IMR-90 (cell line): ENCODE measurements at regions not wholly inside any gene's neighbourhood (a gene's known extent, or its start where the extent isn't known, plus 50 kb on each side); places are given as distances from the start of the nearest gene placed in this dataset.

Experiments used
- ATAC-seq: fragments of 200-7000 bp; cut with Tn5 transposase; 2 replicates; pipeline ENCODE4 v1.9.1; 2020; ENCODE audit warnings: low read depth, mild to moderate bottlenecking, moderate library complexity
- BruUV-seq: library from RNA; stranded (reverse); fragments of 400-500 nt; replicated peaks from 2 replicates; lab custom pipeline; 2021; lab: Mats Ljungman, UMichigan
- CTCF ChIA-PET: fragments of 300-600 bp; formaldehyde crosslinking; extraction: SDS; loops from one replicate; lab custom pipeline; 2021; ENCODE audit warnings: antibody characterized with exemption; lab: Yijun Ruan, JAX
- POLR2A ChIA-PET: fragments of 300-600 bp; sonication (Branson Sonifier 250); formaldehyde crosslinking; loops from one replicate; lab custom pipeline; 2022; ENCODE audit warnings: antibody characterized with exemption; ENCODE audit not compliant: unreplicated experiment; lab: Charles Lee
- DNase-seq: peaks from one replicate; pipeline ENCODE4 v3.0.0; 2013
- H2AFZ ChIP-seq: replicated peaks from 2 replicates; pipeline ENCODE3; 2013; ENCODE audit warnings: low read length, mild to moderate bottlenecking; ENCODE audit not compliant: poor library complexity
- H2AK5ac ChIP-seq: 2 replicates; pipeline ENCODE4 v1.6.1; 2013; ENCODE audit warnings: low read depth, low read length, inconsistent platforms
- H2AK9ac ChIP-seq: replicated peaks from 2 replicates; pipeline ENCODE3; 2013; ENCODE audit warnings: mild to moderate bottlenecking, low read depth, low read length, moderate library complexity; ENCODE audit not compliant: poor library complexity
- H2BK120ac ChIP-seq: 2 replicates; pipeline ENCODE4 v1.6.1; 2013; ENCODE audit warnings: low read depth, low read length, inconsistent platforms
- H2BK15ac ChIP-seq: 3 replicates; pipeline ENCODE4 v1.6.1; 2013; ENCODE audit warnings: low read depth, low read length, inconsistent platforms
- H2BK20ac ChIP-seq: 2 replicates; pipeline ENCODE4 v1.6.1; 2013; ENCODE audit warnings: low read depth, mild to moderate bottlenecking, inconsistent platforms, low read length, moderate library complexity
- H2BK5ac ChIP-seq: 2 replicates; pipeline ENCODE4 v1.6.1; 2013; ENCODE audit warnings: mild to moderate bottlenecking, low read depth, low read length, inconsistent platforms; ENCODE audit not compliant: poor library complexity, severe bottlenecking
- H3K14ac ChIP-seq: replicated peaks from 2 replicates; pipeline ENCODE4 v1.6.1; 2013; ENCODE audit warnings: low read depth, low read length, inconsistent platforms
- H3K18ac ChIP-seq: 2 replicates; pipeline ENCODE4 v1.6.1; 2013; ENCODE audit warnings: low read depth, low read length, control low read depth
- H3K23ac ChIP-seq: 2 replicates; pipeline ENCODE4 v1.6.1; 2013; ENCODE audit warnings: low read depth, low read length, inconsistent platforms
- H3K27ac ChIP-seq: 2 replicates; pipeline ENCODE4 v1.5.1; 2013; ENCODE audit warnings: mild to moderate bottlenecking, control low read depth, low read length; ENCODE audit not compliant: insufficient read depth
- H3K27me3 ChIP-seq: 2 replicates; pipeline ENCODE4 v1.6.1; 2013; ENCODE audit warnings: low read length; ENCODE audit not compliant: control insufficient read depth, insufficient read depth
- H3K36me3 ChIP-seq: 2 replicates; pipeline ENCODE4 v1.6.1; 2013; ENCODE audit warnings: low read length, mixed read lengths; ENCODE audit not compliant: control insufficient read depth, insufficient read depth
- H3K4ac ChIP-seq: 2 replicates; pipeline ENCODE4 v1.6.1; 2013; ENCODE audit warnings: low read depth, low read length, inconsistent platforms
- H3K4me1 ChIP-seq: 2 replicates; pipeline ENCODE4 v1.6.1; 2013; ENCODE audit warnings: low read length, mixed read lengths; ENCODE audit not compliant: control insufficient read depth, insufficient read depth
- H3K4me2 ChIP-seq: 2 replicates; pipeline ENCODE4 v1.6.1; 2013; ENCODE audit warnings: low read depth, mild to moderate bottlenecking, control low read depth, low read length, moderate library complexity
- H3K4me3 ChIP-seq: 2 replicates; pipeline ENCODE4 v1.5.1; 2013; ENCODE audit warnings: low read depth, mild to moderate bottlenecking, control low read depth, low read length, moderate library complexity; ENCODE audit not compliant: insufficient read depth
- H3K56ac ChIP-seq: 2 replicates; pipeline ENCODE4 v1.6.1; 2013; ENCODE audit warnings: low read length, inconsistent platforms; ENCODE audit not compliant: insufficient read depth; ENCODE audit errors: extremely low read depth
- H3K79me1 ChIP-seq, 2 experiments: 2 replicates each; pipeline ENCODE4 v1.6.1; 2013; ENCODE audit warnings: low read length in 2 of 2, inconsistent platforms in 1 of 2, low read depth in 1 of 2
- H3K9ac ChIP-seq: 2 replicates; pipeline ENCODE4 v1.6.1; 2013; ENCODE audit warnings: low read depth, low read length, control low read depth
- H3K9me1 ChIP-seq: 2 replicates; pipeline ENCODE4 v1.6.1; 2013; ENCODE audit warnings: low read length, inconsistent platforms; ENCODE audit not compliant: insufficient read depth
- H3K9me3 ChIP-seq: 2 replicates; pipeline ENCODE4 v1.6.1; 2013; ENCODE audit warnings: low read length; ENCODE audit not compliant: control insufficient read depth, insufficient read depth
- H4K20me1 ChIP-seq: 2 replicates; pipeline ENCODE4 v1.6.1; 2013; ENCODE audit warnings: low read length, inconsistent platforms; ENCODE audit not compliant: insufficient read depth
- H4K5ac ChIP-seq: 2 replicates; pipeline ENCODE4 v1.6.1; 2013; ENCODE audit warnings: mild to moderate bottlenecking, low read depth, low read length, control low read depth
- H4K8ac ChIP-seq, 2 experiments: 2 replicates each; pipeline ENCODE4 v1.6.1; 2013; ENCODE audit warnings: low read depth in 2 of 2, low read length in 2 of 2, control low read depth in 1 of 2, inconsistent platforms in 1 of 2
- H4K91ac ChIP-seq: 2 replicates; pipeline ENCODE4 v1.6.1; 2013; ENCODE audit warnings: low read depth, low read length, inconsistent platforms; ENCODE audit not compliant: insufficient read depth
- BHLHE40 ChIP-seq: fragments of 150-350 bp; IDR thresholded peaks from 2 replicates; pipeline ENCODE4 v1.6.1; 2016; ENCODE audit warnings: mild to moderate bottlenecking, low read depth, low read length
- CEBPB ChIP-seq: IDR thresholded peaks from 2 replicates; pipeline ENCODE4 v1.6.1; 2012; ENCODE audit warnings: low read depth, low read length, improper control_type of control experiment
- CHD1 ChIP-seq: IDR thresholded peaks from 2 replicates; pipeline ENCODE4 v1.6.1; 2012; ENCODE audit warnings: low read depth, low read length, improper control_type of control experiment
- ELK1 ChIP-seq: fragments of 150-350 bp; IDR thresholded peaks from 2 replicates; pipeline ENCODE4 v1.6.1; 2016; ENCODE audit warnings: low read depth, mild to moderate bottlenecking, low read length, moderate library complexity, borderline replicate concordance
- FOS ChIP-seq: fragments of 150-350 bp; IDR thresholded peaks from 2 replicates; pipeline ENCODE4 v1.6.1; 2016; ENCODE audit warnings: low read depth, low read length
- MAFK ChIP-seq: IDR thresholded peaks from 2 replicates; pipeline ENCODE4 v1.6.1; 2012; ENCODE audit warnings: low read depth, low read length, improper control_type of control experiment
- MXI1 ChIP-seq: IDR thresholded peaks from 2 replicates; pipeline ENCODE4 v1.6.1; 2012; ENCODE audit warnings: low read depth, mild to moderate bottlenecking, low read length, moderate library complexity, borderline replicate concordance
- POLR2A ChIP-seq: IDR thresholded peaks from 2 replicates; pipeline ENCODE4 v1.6.1; 2012; ENCODE audit warnings: mild to moderate bottlenecking, low read depth, low read length
- RCOR1 ChIP-seq: IDR thresholded peaks from 2 replicates; pipeline ENCODE4 v1.6.1; 2012; ENCODE audit warnings: mild to moderate bottlenecking, low read length, improper control_type of control experiment; ENCODE audit not compliant: insufficient replicate concordance
- RFX5 ChIP-seq: IDR thresholded peaks from 2 replicates; pipeline ENCODE4 v1.8.0; 2012; ENCODE audit warnings: low read depth, mild to moderate bottlenecking, low read length, moderate library complexity
- SMC3 ChIP-seq: fragments of 150-350 bp; IDR thresholded peaks from 2 replicates; pipeline ENCODE4 v1.6.1; 2016; ENCODE audit warnings: low read depth, mild to moderate bottlenecking, antibody characterized with exemption, low read length, moderate library complexity
- dilution Hi-C: fragments of 300-500 bp; cut with HindIII; formaldehyde crosslinking; loops from one replicate; pipeline ENCODE4 v1.14.3; 2018; ENCODE audit warnings: low sequenced_read_pairs; ENCODE audit not compliant: unreplicated experiment
- in situ Hi-C: fragments of 300-500 bp; cut with MboI; formaldehyde crosslinking; loops from 3 replicates; pipeline ENCODE4 v1.14.3; 2019; ENCODE audit warnings: low sequenced_read_pairs, inconsistent platforms, mixed read lengths
- intact Hi-C: fragments of 100-400 bp; cut with micrococcal nuclease; formaldehyde crosslinking; loops from 2 replicates; pipeline ENCODE4 v1.10.0; 2022

- Histone ChIP-seq H3K9me1 (no peaks in the 10 kb centered on the region), H2BK120ac (no peak overlapping the region), H3K18ac (no peak overlapping the region), H3K27ac (no peak overlapping the region), H3K4me3 (no peak overlapping the region), H2BK5ac (no peak overlapping the region), H2AFZ (no peak overlapping the region), H4K5ac (no peak overlapping the region), H3K9me3 (no peaks in the 10 kb centered on the region), H3K27me3 (peaks cover 5% of the 10 kb centered on the region), H3K36me3 (no peaks in the 10 kb centered on the region), H3K56ac (no peak overlapping the region), H2BK20ac (no peak overlapping the region), H4K91ac (no peak overlapping the region), H3K4me1 (no peaks in the 10 kb centered on the region), H4K8ac (no peak overlapping the region), H3K4me2 (no peak overlapping the region), H3K9ac (no peak overlapping the region), H3K23ac (no peak overlapping the region), H2BK15ac (no peak overlapping the region), H2AK5ac (no peak overlapping the region), H3K4ac (no peak overlapping the region), H2AK9ac (no peak overlapping the region), H3K14ac (no peak overlapping the region), H3K79me1 (no peaks in the 10 kb centered on the region), H4K20me1 (no peaks in the 10 kb centered on the region)
- BruUV-seq = no TSS peak
- TF ChIP-seq ELK1 (no peak), MXI1 (no peak), RCOR1 (no peak), MAFK (no peak), FOS (no peak), CHD1 (no peak), RFX5 (no peak), BHLHE40 (no peak), CEBPB (no peak), SMC3 (no peak), POLR2A (no peak)
- ATAC-seq (no peak), DNase-seq (no peak)
- CTCF ChIA-PET = no interaction called here
- POLR2A ChIA-PET = no interaction called here
- in situ Hi-C loops (no loop called here), intact Hi-C loops (no loop called here), dilution Hi-C loops (no loop called here)
Observed at GRCh38 chr18:41862921-41863320, 92.1 kb upstream of the PIK3C3 start.
